IMR-90 (cell line): ENCODE measurements at regions not wholly inside any gene's neighbourhood (a gene's known extent, or its start where the extent isn't known, plus 50 kb on each side); places are given as distances from the start of the nearest gene placed in this dataset.

Source experiments
- ATAC-seq: fragments of 200-7000 bp; cut with Tn5 transposase; 2 replicates; pipeline ENCODE4 v1.9.1; 2020; ENCODE audit warnings: low read depth, mild to moderate bottlenecking, moderate library complexity
- BruUV-seq: library from RNA; stranded (reverse); fragments of 400-500 nt; replicated peaks from 2 replicates; lab custom pipeline; 2021; lab: Mats Ljungman, UMichigan
- CTCF ChIA-PET: fragments of 300-600 bp; formaldehyde crosslinking; extraction: SDS; loops from one replicate; lab custom pipeline; 2021; ENCODE audit warnings: antibody characterized with exemption; lab: Yijun Ruan, JAX
- POLR2A ChIA-PET: fragments of 300-600 bp; sonication (Branson Sonifier 250); formaldehyde crosslinking; loops from one replicate; lab custom pipeline; 2022; ENCODE audit warnings: antibody characterized with exemption; ENCODE audit not compliant: unreplicated experiment; lab: Charles Lee
- DNase-seq: peaks from one replicate; pipeline ENCODE4 v3.0.0; 2013
- H2AFZ ChIP-seq: replicated peaks from 2 replicates; pipeline ENCODE3; 2013; ENCODE audit warnings: low read length, mild to moderate bottlenecking; ENCODE audit not compliant: poor library complexity
- H2AK5ac ChIP-seq: 2 replicates; pipeline ENCODE4 v1.6.1; 2013; ENCODE audit warnings: low read depth, low read length, inconsistent platforms
- H2AK9ac ChIP-seq: replicated peaks from 2 replicates; pipeline ENCODE3; 2013; ENCODE audit warnings: mild to moderate bottlenecking, low read depth, low read length, moderate library complexity; ENCODE audit not compliant: poor library complexity
- H2BK120ac ChIP-seq: 2 replicates; pipeline ENCODE4 v1.6.1; 2013; ENCODE audit warnings: low read depth, low read length, inconsistent platforms
- H2BK15ac ChIP-seq: 3 replicates; pipeline ENCODE4 v1.6.1; 2013; ENCODE audit warnings: low read depth, low read length, inconsistent platforms
- H2BK20ac ChIP-seq: 2 replicates; pipeline ENCODE4 v1.6.1; 2013; ENCODE audit warnings: low read depth, mild to moderate bottlenecking, inconsistent platforms, low read length, moderate library complexity
- H2BK5ac ChIP-seq: 2 replicates; pipeline ENCODE4 v1.6.1; 2013; ENCODE audit warnings: mild to moderate bottlenecking, low read depth, low read length, inconsistent platforms; ENCODE audit not compliant: poor library complexity, severe bottlenecking
- H3K14ac ChIP-seq: replicated peaks from 2 replicates; pipeline ENCODE4 v1.6.1; 2013; ENCODE audit warnings: low read depth, low read length, inconsistent platforms
- H3K18ac ChIP-seq: 2 replicates; pipeline ENCODE4 v1.6.1; 2013; ENCODE audit warnings: low read depth, low read length, control low read depth
- H3K23ac ChIP-seq: 2 replicates; pipeline ENCODE4 v1.6.1; 2013; ENCODE audit warnings: low read depth, low read length, inconsistent platforms
- H3K27ac ChIP-seq: 2 replicates; pipeline ENCODE4 v1.5.1; 2013; ENCODE audit warnings: mild to moderate bottlenecking, control low read depth, low read length; ENCODE audit not compliant: insufficient read depth
- H3K27me3 ChIP-seq: 2 replicates; pipeline ENCODE4 v1.6.1; 2013; ENCODE audit warnings: low read length; ENCODE audit not compliant: control insufficient read depth, insufficient read depth
- H3K36me3 ChIP-seq: 2 replicates; pipeline ENCODE4 v1.6.1; 2013; ENCODE audit warnings: low read length, mixed read lengths; ENCODE audit not compliant: control insufficient read depth, insufficient read depth
- H3K4ac ChIP-seq: 2 replicates; pipeline ENCODE4 v1.6.1; 2013; ENCODE audit warnings: low read depth, low read length, inconsistent platforms
- H3K4me1 ChIP-seq: 2 replicates; pipeline ENCODE4 v1.6.1; 2013; ENCODE audit warnings: low read length, mixed read lengths; ENCODE audit not compliant: control insufficient read depth, insufficient read depth
- H3K4me2 ChIP-seq: 2 replicates; pipeline ENCODE4 v1.6.1; 2013; ENCODE audit warnings: low read depth, mild to moderate bottlenecking, control low read depth, low read length, moderate library complexity
- H3K4me3 ChIP-seq: 2 replicates; pipeline ENCODE4 v1.5.1; 2013; ENCODE audit warnings: low read depth, mild to moderate bottlenecking, control low read depth, low read length, moderate library complexity; ENCODE audit not compliant: insufficient read depth
- H3K56ac ChIP-seq: 2 replicates; pipeline ENCODE4 v1.6.1; 2013; ENCODE audit warnings: low read length, inconsistent platforms; ENCODE audit not compliant: insufficient read depth; ENCODE audit errors: extremely low read depth
- H3K79me1 ChIP-seq, 2 experiments: 2 replicates each; pipeline ENCODE4 v1.6.1; 2013; ENCODE audit warnings: low read length in 2 of 2, inconsistent platforms in 1 of 2, low read depth in 1 of 2
- H3K9ac ChIP-seq: 2 replicates; pipeline ENCODE4 v1.6.1; 2013; ENCODE audit warnings: low read depth, low read length, control low read depth
- H3K9me1 ChIP-seq: 2 replicates; pipeline ENCODE4 v1.6.1; 2013; ENCODE audit warnings: low read length, inconsistent platforms; ENCODE audit not compliant: insufficient read depth
- H3K9me3 ChIP-seq: 2 replicates; pipeline ENCODE4 v1.6.1; 2013; ENCODE audit warnings: low read length; ENCODE audit not compliant: control insufficient read depth, insufficient read depth
- H4K20me1 ChIP-seq: 2 replicates; pipeline ENCODE4 v1.6.1; 2013; ENCODE audit warnings: low read length, inconsistent platforms; ENCODE audit not compliant: insufficient read depth
- H4K5ac ChIP-seq: 2 replicates; pipeline ENCODE4 v1.6.1; 2013; ENCODE audit warnings: mild to moderate bottlenecking, low read depth, low read length, control low read depth
- H4K8ac ChIP-seq, 2 experiments: 2 replicates each; pipeline ENCODE4 v1.6.1; 2013; ENCODE audit warnings: low read depth in 2 of 2, low read length in 2 of 2, control low read depth in 1 of 2, inconsistent platforms in 1 of 2
- H4K91ac ChIP-seq: 2 replicates; pipeline ENCODE4 v1.6.1; 2013; ENCODE audit warnings: low read depth, low read length, inconsistent platforms; ENCODE audit not compliant: insufficient read depth
- MAZ ChIP-seq: IDR thresholded peaks from 2 replicates; pipeline ENCODE4 v1.6.1; 2012; ENCODE audit warnings: low read depth, mild to moderate bottlenecking, low read length, improper control_type of control experiment, moderate library complexity, borderline replicate concordance
- RAD21 ChIP-seq: IDR thresholded peaks from 2 replicates; pipeline ENCODE4 v1.6.1; 2012; ENCODE audit warnings: low read length, improper control_type of control experiment
- SMC3 ChIP-seq: fragments of 150-350 bp; IDR thresholded peaks from 2 replicates; pipeline ENCODE4 v1.6.1; 2016; ENCODE audit warnings: low read depth, mild to moderate bottlenecking, antibody characterized with exemption, low read length, moderate library complexity
- WGBS, 2 experiments: methylation state at CpG; one replicate each; pipeline versions ENCODE4 v1.1.5 to v1.1.7; 2013; ENCODE audit warnings: missing lambda C conversion rate in 2 of 2; ENCODE audit not compliant: insufficient read length in 1 of 2; ENCODE audit errors: extremely low coverage in 2 of 2; 5-methylcytosine and 5-hydroxymethylcytosine counted together
- dilution Hi-C: fragments of 300-500 bp; cut with HindIII; formaldehyde crosslinking; loops from one replicate; pipeline ENCODE4 v1.14.3; 2018; ENCODE audit warnings: low sequenced_read_pairs; ENCODE audit not compliant: unreplicated experiment
- in situ Hi-C: fragments of 300-500 bp; cut with MboI; formaldehyde crosslinking; loops from 3 replicates; pipeline ENCODE4 v1.14.3; 2019; ENCODE audit warnings: low sequenced_read_pairs, inconsistent platforms, mixed read lengths
- intact Hi-C: fragments of 100-400 bp; cut with micrococcal nuclease; formaldehyde crosslinking; loops from 2 replicates; pipeline ENCODE4 v1.10.0; 2022

DNA sequence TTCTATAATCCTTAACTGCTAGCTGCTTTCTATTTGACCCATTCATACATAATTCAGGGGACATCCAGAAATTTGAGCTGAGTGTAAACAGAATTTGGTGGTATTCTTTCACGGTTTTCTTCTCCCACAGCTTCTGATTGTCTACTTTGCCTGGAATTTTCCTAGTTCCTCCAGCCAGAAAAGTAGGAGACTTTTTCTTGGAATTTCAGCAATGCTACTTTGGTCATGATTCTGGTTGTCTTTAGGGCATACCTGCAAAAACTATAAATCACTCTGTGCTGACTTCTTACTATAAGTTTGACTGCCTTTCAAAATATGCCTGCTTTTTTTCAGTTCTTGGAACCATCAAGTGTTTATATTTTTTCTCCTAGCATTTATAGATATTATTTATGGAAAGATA is 260.2 kb downstream of the TMEM38B start:
- DNase-seq (no peak), ATAC-seq (no peak)
- no TSS peak for BruUV-seq
- in situ Hi-C loops: no loop called here
- WGBS, 2 experiments: no CpG with 5 or more reads among the region's 1 CpG
- Histone ChIP-seq H3K4me3 (no peak overlapping the region), H3K27ac (no peak overlapping the region), H4K8ac (no peak overlapping the region), H2BK120ac (no peak overlapping the region), H3K9me3 (peaks cover 11% of the 10 kb centered on the region), H2BK5ac (no peak overlapping the region), H3K9me1 (no peaks in the 10 kb centered on the region), H2AK9ac (no peak overlapping the region), H3K4ac (no peak overlapping the region), H3K4me2 (no peak overlapping the region), H3K36me3 (no peaks in the 10 kb centered on the region), H3K18ac (no peak overlapping the region), H3K4me1 (no peaks in the 10 kb centered on the region), H3K27me3 (no peaks in the 10 kb centered on the region), H4K20me1 (no peaks in the 10 kb centered on the region), H3K56ac (no peak overlapping the region), H2BK20ac (no peak overlapping the region), H2BK15ac (no peak overlapping the region), H3K9ac (no peak overlapping the region), H3K23ac (no peak overlapping the region), H2AFZ (no peak overlapping the region), H3K14ac (no peak overlapping the region), H3K79me1 (no peaks in the 10 kb centered on the region), H4K91ac (no peak overlapping the region), H2AK5ac (no peak overlapping the region), H4K5ac (no peak overlapping the region)
- dilution Hi-C loops: no loop called here
- intact Hi-C loops: no loop called here
- ChIA-PET POLR2A (no interaction called here), CTCF (no interaction called here)
- no peak for TF ChIP-seq RAD21
- TF ChIP-seq MAZ: no peak
- TF ChIP-seq SMC3: no peak
